GM06990 (cell line): ENCODE measurements at regions not wholly inside any gene's neighbourhood (a gene's known extent, or its start where the extent isn't known, plus 50 kb on each side); places are given as distances from the start of the nearest gene placed in this dataset.

Experiments
- DNase-seq: peaks from one replicate; pipeline ENCODE4 v3.0.0-alpha.2; 2011; ENCODE audit not compliant: insufficient read length; ENCODE audit errors: extremely low read depth
- H3K27me3 ChIP-seq: replicated peaks from 2 replicates; pipeline ENCODE4 v1.6.0; 2011; ENCODE audit warnings: low read length; ENCODE audit not compliant: control insufficient read depth, insufficient read depth
- H3K36me3 ChIP-seq: 2 replicates; pipeline ENCODE4 v1.5.1; 2011; ENCODE audit warnings: low read length; ENCODE audit not compliant: control insufficient read depth, insufficient read depth
- H3K4me3 ChIP-seq: replicated peaks from 2 replicates; pipeline ENCODE4 v1.5.1; 2011; ENCODE audit warnings: low read depth, mild to moderate bottlenecking, control low read depth, low read length
- CTCF ChIP-seq: IDR thresholded peaks from 2 replicates; pipeline ENCODE4 v1.5.1; 2011; ENCODE audit warnings: low read length, control low read depth, mild to moderate bottlenecking, inconsistent platforms; ENCODE audit not compliant: insufficient read depth, poor library complexity, severe bottlenecking

GRCh38 chrX:134747006-134747405 is 50.0 kb downstream of the PABIR2 start:
- H3K27me3 ChIP-seq: peaks cover 2% of the 10 kb centered on the region; the same call in 1 of the 2 replicates
- H3K36me3 ChIP-seq: no peaks in the 10 kb centered on the region
- no peak for TF ChIP-seq CTCF
- no peak overlapping the region for H3K4me3 ChIP-seq
- no peak for DNase-seq

GRCh38 chrX:134746410-134746785 is 50.6 kb downstream of the PABIR2 start:
- H3K27me3 ChIP-seq: peaks cover 2% of the 10 kb centered on the region; the same call in 1 of the 2 replicates
- TF ChIP-seq CTCF: no peak
- H3K4me3 ChIP-seq: no peak overlapping the region
- H3K36me3 ChIP-seq: no peaks in the 10 kb centered on the region
- no peak for DNase-seq

GRCh38 chrX:134745636-134746409 is 51.2 kb downstream of the PABIR2 start:
- Histone ChIP-seq H3K4me3 (no peak overlapping the region), H3K36me3 (no peaks in the 10 kb centered on the region), H3K27me3 (peaks cover 2% of the 10 kb centered on the region; the same call in 1 of the 2 replicates)
- no peak for DNase-seq
- TF ChIP-seq CTCF: no peak

- H3K27me3 ChIP-seq: peaks cover 2% of the 10 kb centered on the region; the same call in 1 of the 2 replicates
- H3K36me3 ChIP-seq: no peaks in the 10 kb centered on the region
- TF ChIP-seq CTCF: no peak
- no peak overlapping the region for H3K4me3 ChIP-seq
- no peak for DNase-seq
These were observed 53.9 kb downstream of the PABIR2 start for GRCh38 chrX:134743091-134743490.

- TF ChIP-seq CTCF: no peak
- peaks cover 2% of the 10 kb centered on the region; the same call in 1 of the 2 replicates for H3K27me3 ChIP-seq
- no peak overlapping the region for H3K4me3 ChIP-seq
- no peaks in the 10 kb centered on the region for H3K36me3 ChIP-seq
- no peak for DNase-seq
These were observed 54.4 kb downstream of the PABIR2 start for GRCh38 chrX:134742573-134742972.
